ENCODE measurements at regions not wholly inside any gene's neighbourhood (a gene's known extent, or its start where the extent isn't known, plus 50 kb on each side); places are given as distances from the start of the nearest gene placed in this dataset.

DNA sequence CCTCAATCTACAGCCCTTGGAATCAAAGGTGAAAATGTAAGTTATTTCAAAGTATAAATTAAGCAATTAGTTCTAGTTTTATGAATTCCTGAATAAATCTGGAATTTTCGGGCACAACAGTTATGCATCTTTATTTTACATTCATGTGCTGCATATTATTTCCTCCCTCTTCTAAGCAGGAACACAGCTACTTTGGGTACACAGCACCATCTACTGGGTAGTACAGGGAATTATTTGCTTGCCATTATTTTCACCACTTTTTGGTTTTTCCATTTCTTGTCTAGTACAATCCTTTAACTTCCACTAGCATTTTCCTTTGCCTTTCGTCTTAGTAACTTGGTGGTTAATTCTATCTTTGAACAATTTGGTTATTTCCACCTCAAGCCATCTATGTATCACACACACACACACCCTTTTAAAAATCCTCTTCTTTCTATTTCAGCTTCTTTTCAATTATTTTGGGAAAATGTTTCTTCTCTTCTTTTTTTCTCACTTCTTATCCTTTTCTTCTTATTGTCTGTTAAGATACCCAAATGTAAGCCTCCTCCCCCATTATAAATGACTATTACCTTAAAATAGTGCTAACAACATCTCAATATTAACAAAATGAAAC lies 451.0 kb downstream of the MFSD1 start:
- TF ChIP-seq POLR2A (IDR thresholded peaks at IDR 0.05; ENCODE audit: low read depth, low read length) (no peak), POU2F2 (IDR thresholded peaks at IDR 0.05; ENCODE audit: low read depth, low read length) (no peak), POLR2AphosphoS5 (IDR thresholded peaks at IDR 0.05; ENCODE audit: low read depth, low read length) (no peak), TAF1 (IDR thresholded peaks at IDR 0.05; ENCODE audit: low read depth, low read length) (no peak)
